Parathyroid adenoma (tissue), 2 donors: ENCODE measurements at regions not wholly inside any gene's neighbourhood (a gene's known extent, or its start where the extent isn't known, plus 50 kb on each side); places are given as distances from the start of the nearest gene placed in this dataset.

Experiments used
- H2AFZ ChIP-seq: fragments of 300-600 bp; sonication (generic); one replicate; pipeline ENCODE4 v1.7.0; 2017; ENCODE audit warnings: antibody characterized with exemption, mild to moderate bottlenecking
- H3K27ac ChIP-seq: fragments of 300-600 bp; sonication (generic); one replicate; pipeline ENCODE4 v1.7.0; 2017
- H3K27me3 ChIP-seq: fragments of 300-600 bp; sonication (generic); one replicate; pipeline ENCODE4 v1.7.0; 2017; ENCODE audit warnings: low read length; ENCODE audit not compliant: control insufficient read depth, insufficient read depth
- H3K36me3 ChIP-seq: fragments of 300-600 bp; sonication (generic); one replicate; pipeline ENCODE4 v1.7.0; 2017; ENCODE audit warnings: low read length; ENCODE audit not compliant: control insufficient read depth, insufficient read depth
- H3K4me1 ChIP-seq: fragments of 300-600 bp; sonication (generic); one replicate; pipeline ENCODE4 v1.7.0; 2017; ENCODE audit warnings: control low read depth
- H3K4me2 ChIP-seq: fragments of 300-600 bp; sonication (generic); one replicate; pipeline ENCODE4 v1.7.0; 2017; ENCODE audit warnings: low read length
- H3K4me3 ChIP-seq: fragments of 300-600 bp; sonication (generic); one replicate; pipeline ENCODE4 v1.7.0; 2017; ENCODE audit warnings: low read depth, low read length
- H3K79me2 ChIP-seq: fragments of 300-600 bp; sonication (generic); one replicate; pipeline ENCODE4 v1.7.0; 2017; ENCODE audit warnings: control low read depth
- H3K9ac ChIP-seq: fragments of 300-600 bp; sonication (generic); one replicate; pipeline ENCODE4 v1.7.0; 2017; ENCODE audit warnings: mild to moderate bottlenecking
- H3K9me3 ChIP-seq: fragments of 300-600 bp; sonication (generic); one replicate; pipeline ENCODE4 v1.7.0; 2017; ENCODE audit warnings: low read length; ENCODE audit not compliant: control insufficient read depth
- TF ChIP-seq, protein P1 (sequence below): fragments of 300-600 bp; sonication (generic); IDR thresholded peaks from one replicate; pipeline ENCODE4 v1.7.0; 2017; ENCODE audit warnings: antibody characterized with exemption, mild to moderate bottlenecking
- donor health status: primary hyperparathyroidism.

DNA sequence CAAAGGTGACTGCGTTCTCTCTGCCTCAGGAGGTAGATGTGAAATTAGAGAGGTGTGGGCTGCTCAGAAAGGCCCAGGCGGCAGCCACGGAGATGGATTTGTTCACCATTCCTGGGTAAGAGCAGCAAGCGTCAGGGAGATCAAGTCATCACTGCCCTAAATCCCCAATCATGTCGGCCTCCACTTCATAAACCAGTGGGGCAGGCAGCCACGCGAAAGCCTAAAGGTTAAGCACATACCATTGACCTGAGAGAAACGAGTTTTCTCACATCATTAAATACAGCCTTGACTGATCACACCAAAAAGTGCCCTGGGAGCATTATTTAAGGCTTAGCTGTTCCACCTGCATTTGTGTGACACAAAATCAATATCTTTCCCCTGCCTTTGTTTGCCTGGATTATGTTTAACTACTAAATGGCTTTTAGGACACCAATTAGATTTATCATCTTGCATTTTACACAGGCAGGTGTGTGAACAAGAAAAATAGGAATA, 50.7 kb upstream of the FOXB1 start:
- H3K9me3 ChIP-seq: no peaks in the 10 kb centered on the region
- TF ChIP-seq, protein P1, sequence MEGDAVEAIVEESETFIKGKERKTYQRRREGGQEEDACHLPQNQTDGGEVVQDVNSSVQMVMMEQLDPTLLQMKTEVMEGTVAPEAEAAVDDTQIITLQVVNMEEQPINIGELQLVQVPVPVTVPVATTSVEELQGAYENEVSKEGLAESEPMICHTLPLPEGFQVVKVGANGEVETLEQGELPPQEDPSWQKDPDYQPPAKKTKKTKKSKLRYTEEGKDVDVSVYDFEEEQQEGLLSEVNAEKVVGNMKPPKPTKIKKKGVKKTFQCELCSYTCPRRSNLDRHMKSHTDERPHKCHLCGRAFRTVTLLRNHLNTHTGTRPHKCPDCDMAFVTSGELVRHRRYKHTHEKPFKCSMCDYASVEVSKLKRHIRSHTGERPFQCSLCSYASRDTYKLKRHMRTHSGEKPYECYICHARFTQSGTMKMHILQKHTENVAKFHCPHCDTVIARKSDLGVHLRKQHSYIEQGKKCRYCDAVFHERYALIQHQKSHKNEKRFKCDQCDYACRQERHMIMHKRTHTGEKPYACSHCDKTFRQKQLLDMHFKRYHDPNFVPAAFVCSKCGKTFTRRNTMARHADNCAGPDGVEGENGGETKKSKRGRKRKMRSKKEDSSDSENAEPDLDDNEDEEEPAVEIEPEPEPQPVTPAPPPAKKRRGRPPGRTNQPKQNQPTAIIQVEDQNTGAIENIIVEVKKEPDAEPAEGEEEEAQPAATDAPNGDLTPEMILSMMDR: no peak
- no peak overlapping the region for H2AFZ ChIP-seq
- H3K4me1 ChIP-seq: no peaks in the 10 kb centered on the region
- H3K36me3 ChIP-seq: no peaks in the 10 kb centered on the region
- no peaks in the 10 kb centered on the region for H3K79me2 ChIP-seq
- H3K4me2 ChIP-seq: no peak overlapping the region
- no peaks in the 10 kb centered on the region for H3K27me3 ChIP-seq
- no peak overlapping the region for H3K9ac ChIP-seq
- H3K27ac ChIP-seq: no peak overlapping the region
- H3K4me3 ChIP-seq: no peak overlapping the region

DNA sequence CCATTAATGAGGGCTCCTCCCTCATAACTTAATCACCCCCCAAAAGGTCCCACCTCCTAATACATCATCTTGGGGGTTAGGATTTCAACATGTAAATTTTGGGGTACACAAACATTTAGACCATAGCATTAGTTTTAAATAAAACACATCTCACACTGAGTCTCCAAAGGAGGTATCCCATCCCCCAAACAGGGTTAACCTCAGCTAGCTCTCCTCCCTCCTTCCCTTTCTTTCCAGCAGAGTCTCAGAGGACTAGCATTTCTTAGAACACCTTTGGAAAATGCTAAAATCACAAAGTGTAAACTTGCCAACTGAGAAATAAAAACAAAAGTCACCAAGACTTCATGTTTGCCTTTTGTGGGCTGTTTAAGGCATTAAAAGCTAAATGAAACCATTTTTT, 51.2 kb upstream of the FOXB1 start:
- TF ChIP-seq, protein P1: no peak
- H3K79me2 ChIP-seq: no peaks in the 10 kb centered on the region
- no peak overlapping the region for H3K9ac ChIP-seq
- no peak overlapping the region for H3K4me2 ChIP-seq
- no peak overlapping the region for H3K4me3 ChIP-seq
- no peaks in the 10 kb centered on the region for H3K36me3 ChIP-seq
- no peaks in the 10 kb centered on the region for H3K9me3 ChIP-seq
- no peak overlapping the region for H2AFZ ChIP-seq
- no peak overlapping the region for H3K27ac ChIP-seq
- no peaks in the 10 kb centered on the region for H3K4me1 ChIP-seq
- no peaks in the 10 kb centered on the region for H3K27me3 ChIP-seq

DNA sequence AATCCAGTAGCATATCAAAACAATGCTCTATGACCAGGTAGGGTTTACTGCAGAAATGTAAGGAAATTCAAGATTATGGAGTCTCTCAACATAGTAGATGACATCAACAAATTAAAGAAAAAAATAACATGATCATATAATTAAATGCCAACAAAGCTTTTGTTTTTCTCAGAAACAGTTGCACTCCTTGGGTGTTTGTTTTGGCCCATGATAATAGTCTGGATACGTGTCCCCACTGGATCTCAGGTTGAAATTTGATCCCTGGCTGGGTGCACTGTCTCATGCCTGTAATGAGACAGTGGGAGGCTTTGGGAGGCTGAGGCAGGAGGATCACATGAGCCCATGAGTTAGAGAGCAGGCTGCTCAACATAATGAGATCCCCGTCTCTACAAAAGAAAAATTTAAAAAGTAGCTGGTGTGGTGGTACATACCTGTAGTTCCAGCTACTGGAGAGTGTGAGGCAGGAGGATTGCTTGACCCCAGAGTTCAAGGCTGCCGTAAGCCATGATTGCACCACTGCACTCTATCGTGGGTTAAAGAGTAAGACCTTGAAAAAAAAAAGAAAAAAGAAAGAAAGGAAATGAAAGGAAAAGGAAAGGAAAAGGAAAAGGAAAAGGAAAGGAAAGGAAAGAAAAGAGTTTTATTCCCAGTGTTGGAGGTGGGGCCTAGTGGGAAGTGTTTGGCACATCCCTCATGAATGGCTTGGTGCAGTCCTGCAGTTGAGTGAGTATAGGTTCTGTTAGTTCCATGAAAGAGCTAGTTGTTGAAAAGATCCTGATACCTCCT, 53.3 kb upstream of the FOXB1 start:
- no peak overlapping the region for H3K9ac ChIP-seq
- H3K36me3 ChIP-seq: no peaks in the 10 kb centered on the region
- TF ChIP-seq, protein P1: no peak
- H3K4me3 ChIP-seq: no peak overlapping the region
- H3K79me2 ChIP-seq: no peaks in the 10 kb centered on the region
- no peaks in the 10 kb centered on the region for H3K27me3 ChIP-seq
- H3K4me1 ChIP-seq: no peaks in the 10 kb centered on the region
- no peak overlapping the region for H2AFZ ChIP-seq
- H3K9me3 ChIP-seq: no peaks in the 10 kb centered on the region
- H3K4me2 ChIP-seq: no peak overlapping the region
- no peak overlapping the region for H3K27ac ChIP-seq

DNA sequence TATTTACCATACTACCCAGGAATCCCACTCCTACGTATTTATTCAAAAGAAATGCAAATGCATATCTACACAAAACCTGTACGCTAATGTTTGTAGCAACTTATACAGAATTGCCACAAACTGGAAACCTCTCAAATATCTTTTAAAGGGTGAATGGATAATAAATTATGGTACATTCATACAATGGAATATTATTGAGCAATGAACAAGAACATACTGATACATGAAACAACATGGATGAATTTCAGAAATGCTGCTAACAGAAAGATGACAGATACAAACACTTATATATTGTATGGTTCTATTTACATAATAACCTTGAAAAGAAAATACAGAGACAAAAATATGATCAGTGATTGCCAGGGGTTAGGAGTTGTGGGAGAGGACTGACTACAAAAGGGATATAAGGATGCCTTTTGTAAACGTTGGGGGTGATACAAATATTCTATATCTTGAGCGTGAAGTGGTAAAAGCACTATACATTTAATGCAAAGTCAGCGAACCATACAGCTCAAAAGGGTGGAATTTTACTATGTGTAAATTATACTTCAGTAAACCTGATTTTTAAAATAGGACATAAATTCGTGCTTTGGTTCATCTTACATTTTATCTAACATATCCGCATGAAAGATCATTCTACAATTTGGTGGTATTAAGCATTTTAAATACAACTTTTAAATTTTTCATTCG, 55.0 kb upstream of the FOXB1 start:
- no peaks in the 10 kb centered on the region for H3K27me3 ChIP-seq
- no peaks in the 10 kb centered on the region for H3K9me3 ChIP-seq
- H3K79me2 ChIP-seq: no peaks in the 10 kb centered on the region
- no peaks in the 10 kb centered on the region for H3K4me1 ChIP-seq
- no peak overlapping the region for H2AFZ ChIP-seq
- no peak overlapping the region for H3K9ac ChIP-seq
- no peaks in the 10 kb centered on the region for H3K36me3 ChIP-seq
- no peak overlapping the region for H3K27ac ChIP-seq
- no peak overlapping the region for H3K4me3 ChIP-seq
- H3K4me2 ChIP-seq: no peak overlapping the region
- TF ChIP-seq, protein P1: no peak
